Upper lobe of left lung (tissue), 6 donors: ENCODE measurements at regions not wholly inside any gene's neighbourhood (a gene's known extent, or its start where the extent isn't known, plus 50 kb on each side); places are given as distances from the start of the nearest gene placed in this dataset.
"Not testable (repeated sequence)": the region's sequence is repeated elsewhere in the genome, so short reads cannot be mapped to it uniquely, and the experiment has no call there.

ENCODE experiments used
- ATAC-seq, 2 donors: fragments of 200-7000 bp; cut with Tn5 transposase; one replicate each; pipeline ENCODE4 v1.9.1; 2022; ENCODE audit warnings: mild to moderate bottlenecking in 2 of 2, moderate library complexity in 2 of 2; ENCODE audit not compliant: low FRiP score in 2 of 2
- DNase-seq, 2 donors: peaks; one replicate each; pipeline ENCODE4 v3.0.0-alpha.2; 2019 to 2020
- H3K27ac ChIP-seq, 4 donors: fragments of 200-600 bp; sonication (generic); one replicate each; pipeline ENCODE4 v1.5.1; 2016 to 2019
- H3K27me3 ChIP-seq, 4 donors: fragments of 200-600 bp; sonication (generic); one replicate each; pipeline ENCODE4 v1.5.1; 2017 to 2019
- H3K36me3 ChIP-seq, 4 donors: fragments of 200-600 bp; sonication (generic); one replicate each; pipeline ENCODE4 v1.5.1; 2016 to 2019
- H3K4me1 ChIP-seq, 4 donors: fragments of 200-600 bp; sonication (generic); one replicate each; pipeline ENCODE4 v1.5.1; 2018 to 2019
- H3K4me3 ChIP-seq, 4 donors: fragments of 200-600 bp; sonication (generic); one replicate each; pipeline ENCODE4 v1.5.1; 2017 to 2019; ENCODE audit warnings: mild to moderate bottlenecking in 2 of 4, moderate library complexity in 1 of 4
- H3K9me3 ChIP-seq, 4 donors: fragments of 200-600 bp; sonication (generic); one replicate each; pipeline ENCODE4 v1.5.1; 2018 to 2019
- CTCF ChIP-seq, 6 experiments: fragments of 450-650 bp in 4 of 6; fragments of 200-600 bp in 2 of 6; sonication (generic) in 2 of 6; IDR thresholded peaks; one replicate each; pipeline ENCODE4 v1.5.1; 2016 to 2019; ENCODE audit warnings: antibody characterized with exemption in 6 of 6
- EP300 ChIP-seq, 4 donors: sonication (generic); formaldehyde crosslinking; IDR thresholded peaks; one replicate each; pipeline ENCODE4 v1.5.1; 2017; ENCODE audit warnings: antibody characterized with exemption in 4 of 4, control low read depth in 2 of 4
- POLR2A ChIP-seq, 4 donors: fragments of 450-650 bp; IDR thresholded peaks; one replicate each; pipeline ENCODE4 v1.5.1; 2016 to 2017; ENCODE audit warnings: antibody characterized with exemption in 4 of 4, mild to moderate bottlenecking in 2 of 4
- POLR2AphosphoS5 ChIP-seq, 2 donors: sonication (generic); formaldehyde crosslinking; IDR thresholded peaks; one replicate each; pipeline ENCODE4 v1.5.1; 2017; ENCODE audit warnings: antibody characterized with exemption in 2 of 2
- WGBS, 2 donors: methylation state at CpG; one replicate each; pipeline ENCODE4 v1.1.5; 2017 to 2018; 5-methylcytosine and 5-hydroxymethylcytosine counted together
- donor health status: DM: no; HTN: no; CAD: no; lungs with moderate emphysema.
- donor health status: DM: no; HTN: yes; CAD: no; lungs with severe emphysema.

GRCh38 chr14:43087666-43088065 lies 1419.4 kb downstream of the FSCB start:
- peaks cover 0 to 4% (median 0%) of the 10 kb centered on the region in 4 donors for H3K9me3 ChIP-seq
- DNase-seq (no peak), ATAC-seq (no peak)
- no peak overlapping the region for H3K4me3 ChIP-seq
- TF ChIP-seq EP300 (IDR thresholded peaks at IDR 0.05) (no peak), POLR2AphosphoS5 (IDR thresholded peaks at IDR 0.05) (no peak), POLR2A (IDR thresholded peaks at IDR 0.05) (no peak), CTCF (IDR thresholded peaks at IDR 0.05) (no peak)
- 35 to 43% methylated on average over 2 of the region's 2 CpGs for WGBS, 2 donors
- H3K27me3 ChIP-seq = no peaks in the 10 kb centered on the region
- no peaks in the 10 kb centered on the region for H3K4me1 ChIP-seq
- H3K27ac ChIP-seq = no peak overlapping the region
- no peaks in the 10 kb centered on the region for H3K36me3 ChIP-seq

GRCh38 chr14:43085819-43086218 lies 1421.3 kb downstream of the FSCB start:
- Histone ChIP-seq H3K4me1 (no peaks in the 10 kb centered on the region), H3K36me3 (no peaks in the 10 kb centered on the region), H3K4me3 (no peak overlapping the region), H3K9me3 (peaks cover 0 to 4% (median 0%) of the 10 kb centered on the region in 4 donors), H3K27ac (no peak overlapping the region), H3K27me3 (no peaks in the 10 kb centered on the region)
- ATAC-seq (no peak), DNase-seq (no peak)
- TF ChIP-seq POLR2AphosphoS5 (IDR thresholded peaks at IDR 0.05) = no peak
- 65 to 84% methylated on average over 1 of the region's 1 CpG for WGBS, 2 donors

- not testable (repeated sequence) for H3K27me3 ChIP-seq, H3K9me3 ChIP-seq, DNase-seq, H3K27ac ChIP-seq, H3K4me1 ChIP-seq, ATAC-seq, H3K4me3 ChIP-seq, H3K36me3 ChIP-seq
- WGBS, 2 donors = 92 to 100% methylated on average over 2 of the region's 3 CpGs
Measured at GRCh38 chr14:43067372-43067771, 1439.7 kb downstream of the FSCB start.

- TF ChIP-seq POLR2AphosphoS5 (IDR thresholded peaks at IDR 0.05) = no peak
- no peak for TF ChIP-seq POLR2A (IDR thresholded peaks at IDR 0.05)
- TF ChIP-seq EP300 (IDR thresholded peaks at IDR 0.05) = no peak
- TF ChIP-seq CTCF (IDR thresholded peaks at IDR 0.05) = no peak
- no peaks in the 10 kb centered on the region for H3K36me3 ChIP-seq
- ATAC-seq (no peak), DNase-seq (no peak)
- no peaks in the 10 kb centered on the region for H3K27me3 ChIP-seq
- H3K4me3 ChIP-seq = no peak overlapping the region
- no peaks in the 10 kb centered on the region for H3K9me3 ChIP-seq
- WGBS, 2 donors = 44 to 47% methylated on average over 1 of the region's 1 CpG
- no peaks in the 10 kb centered on the region for H3K4me1 ChIP-seq
- no peak overlapping the region for H3K27ac ChIP-seq
Measured at GRCh38 chr14:43056106-43056505, 1449.4 kb downstream of the LRFN5 start.

- no peak for DNase-seq
- H3K9me3 ChIP-seq = no peaks in the 10 kb centered on the region
- 79 to 83% methylated on average over 1 of the region's 1 CpG for WGBS, 2 donors
- H3K4me1 ChIP-seq = no peaks in the 10 kb centered on the region
- H3K27ac ChIP-seq = no peak overlapping the region
- ATAC-seq = no peak
- TF ChIP-seq CTCF (IDR thresholded peaks at IDR 0.05) (no peak), POLR2A (IDR thresholded peaks at IDR 0.05) (no peak), POLR2AphosphoS5 (IDR thresholded peaks at IDR 0.05) (no peak), EP300 (IDR thresholded peaks at IDR 0.05) (no peak)
- H3K27me3 ChIP-seq = no peaks in the 10 kb centered on the region
- H3K36me3 ChIP-seq = no peaks in the 10 kb centered on the region
- H3K4me3 ChIP-seq = no peak overlapping the region
Measured at GRCh38 chr14:43052897-43053296, 1446.2 kb downstream of the LRFN5 start.

GRCh38 chr14:43043850-43044249 lies 1437.2 kb downstream of the LRFN5 start:
- Histone ChIP-seq H3K27ac (no peak overlapping the region), H3K27me3 (no peaks in the 10 kb centered on the region), H3K4me1 (no peaks in the 10 kb centered on the region), H3K36me3 (no peaks in the 10 kb centered on the region), H3K9me3 (no peaks in the 10 kb centered on the region), H3K4me3 (no peak overlapping the region)
- ATAC-seq (no peak), DNase-seq (no peak)
- TF ChIP-seq POLR2AphosphoS5 (IDR thresholded peaks at IDR 0.05) (no peak), EP300 (IDR thresholded peaks at IDR 0.05) (no peak), POLR2A (IDR thresholded peaks at IDR 0.05) (no peak), CTCF (IDR thresholded peaks at IDR 0.05) (no peak)
